SK-N-SH treated with all-trans-retinoic acid at 6 μM for 48 hours (cell line): ENCODE measurements at regions not wholly inside any gene's neighbourhood (a gene's known extent, or its start where the extent isn't known, plus 50 kb on each side); places are given as distances from the start of the nearest gene placed in this dataset.

Experiments used
- ATAC-seq: fragments of 200-7000 bp; cut with Tn5 transposase; 3 replicates; pipeline ENCODE4 v1.9.1; 2020; ENCODE audit warnings: mild to moderate bottlenecking, moderate library complexity
- ARNTL ChIP-seq: fragments of 450-650 bp; formaldehyde crosslinking; IDR thresholded peaks from 2 replicates; pipeline ENCODE4 v1.5.0; 2020; ENCODE audit warnings: low read depth, mild to moderate bottlenecking, moderate library complexity, borderline replicate concordance
- BACH2 ChIP-seq: fragments of 250-450 bp; sonication (Bioruptor Pico); IDR thresholded peaks from 2 replicates; pipeline ENCODE4 v1.9.0; 2021; ENCODE audit warnings: mild to moderate bottlenecking, borderline replicate concordance
- CSDC2 ChIP-seq: fragments of 250-450 bp; sonication (Bioruptor Pico); IDR thresholded peaks from 2 replicates; pipeline ENCODE4 v1.5.0; 2020; ENCODE audit warnings: mild to moderate bottlenecking, moderate library complexity
- ESRRG ChIP-seq: fragments of 250-450 bp; sonication (Bioruptor Pico); IDR thresholded peaks from 2 replicates; pipeline ENCODE4 v1.6.1; 2021; ENCODE audit warnings: mild to moderate bottlenecking
- GLIS3 ChIP-seq: fragments of 250-450 bp; sonication (Bioruptor Pico); IDR thresholded peaks from 2 replicates; pipeline ENCODE4 v1.5.0; 2020; ENCODE audit warnings: mild to moderate bottlenecking, moderate library complexity
- ISL1 ChIP-seq: fragments of 250-450 bp; sonication (Bioruptor Pico); IDR thresholded peaks from 2 replicates; pipeline ENCODE4 v2.1.2; 2022; ENCODE audit warnings: mild to moderate bottlenecking, moderate library complexity
- OSR1 ChIP-seq: fragments of 250-450 bp; sonication (Bioruptor Pico); IDR thresholded peaks from 2 replicates; pipeline ENCODE4 v1.8.0; 2022; ENCODE audit warnings: moderate library complexity, mild to moderate bottlenecking, inconsistent platforms
- PATZ1 ChIP-seq: fragments of 250-450 bp; sonication (Bioruptor Pico); IDR thresholded peaks from 2 replicates; pipeline ENCODE4 v1.8.0; 2020; ENCODE audit warnings: mild to moderate bottlenecking, moderate library complexity, borderline replicate concordance
- RARB ChIP-seq: fragments of 250-450 bp; sonication (Bioruptor Pico); IDR thresholded peaks from 2 replicates; pipeline ENCODE4 v1.8.0; 2021; ENCODE audit warnings: mild to moderate bottlenecking, moderate library complexity
- TCF4 ChIP-seq: fragments of 250-450 bp; sonication (Bioruptor Pico); IDR thresholded peaks from 2 replicates; pipeline ENCODE4 v1.8.0; 2021; ENCODE audit warnings: mild to moderate bottlenecking, moderate library complexity, borderline replicate concordance
- TSHZ2 ChIP-seq: fragments of 250-450 bp; sonication (Bioruptor Pico); IDR thresholded peaks from 2 replicates; pipeline ENCODE4 v1.5.0; 2020; ENCODE audit warnings: mild to moderate bottlenecking, moderate library complexity
- ZFP3 ChIP-seq: fragments of 250-450 bp; sonication (Bioruptor Pico); IDR thresholded peaks from 2 replicates; pipeline ENCODE4 v1.5.0; 2020; ENCODE audit warnings: mild to moderate bottlenecking, moderate library complexity
- ZFP30 ChIP-seq: fragments of 450-650 bp; formaldehyde crosslinking; IDR thresholded peaks from 2 replicates; pipeline ENCODE4 v1.5.0; 2022; ENCODE audit warnings: mild to moderate bottlenecking, moderate library complexity
- ZNF70 ChIP-seq: fragments of 450-650 bp; formaldehyde crosslinking; IDR thresholded peaks from 2 replicates; pipeline ENCODE4 v1.5.0; 2020; ENCODE audit warnings: mild to moderate bottlenecking, moderate library complexity
- ZNF8 ChIP-seq: fragments of 450-650 bp; formaldehyde crosslinking; IDR thresholded peaks from 2 replicates; pipeline ENCODE4 v1.5.0; 2020; ENCODE audit warnings: mild to moderate bottlenecking, moderate library complexity
- TF ChIP-seq, protein P1 (sequence below): fragments of 250-450 bp; sonication (Bioruptor Pico); IDR thresholded peaks from 2 replicates; pipeline ENCODE4 v1.5.1; 2021; ENCODE audit warnings: mild to moderate bottlenecking, moderate library complexity
- TF ChIP-seq, protein P2 (sequence below): fragments of 250-450 bp; sonication (Bioruptor Pico); IDR thresholded peaks from 2 replicates; pipeline ENCODE4 v1.8.0; 2021; ENCODE audit warnings: low read depth, mild to moderate bottlenecking, moderate library complexity, borderline replicate concordance
- TF ChIP-seq, protein P3 (sequence below): fragments of 250-450 bp; sonication (Bioruptor Pico); IDR thresholded peaks from 2 replicates; pipeline ENCODE4 v1.5.1; 2020; ENCODE audit warnings: low read depth, mild to moderate bottlenecking, moderate library complexity

DNA sequence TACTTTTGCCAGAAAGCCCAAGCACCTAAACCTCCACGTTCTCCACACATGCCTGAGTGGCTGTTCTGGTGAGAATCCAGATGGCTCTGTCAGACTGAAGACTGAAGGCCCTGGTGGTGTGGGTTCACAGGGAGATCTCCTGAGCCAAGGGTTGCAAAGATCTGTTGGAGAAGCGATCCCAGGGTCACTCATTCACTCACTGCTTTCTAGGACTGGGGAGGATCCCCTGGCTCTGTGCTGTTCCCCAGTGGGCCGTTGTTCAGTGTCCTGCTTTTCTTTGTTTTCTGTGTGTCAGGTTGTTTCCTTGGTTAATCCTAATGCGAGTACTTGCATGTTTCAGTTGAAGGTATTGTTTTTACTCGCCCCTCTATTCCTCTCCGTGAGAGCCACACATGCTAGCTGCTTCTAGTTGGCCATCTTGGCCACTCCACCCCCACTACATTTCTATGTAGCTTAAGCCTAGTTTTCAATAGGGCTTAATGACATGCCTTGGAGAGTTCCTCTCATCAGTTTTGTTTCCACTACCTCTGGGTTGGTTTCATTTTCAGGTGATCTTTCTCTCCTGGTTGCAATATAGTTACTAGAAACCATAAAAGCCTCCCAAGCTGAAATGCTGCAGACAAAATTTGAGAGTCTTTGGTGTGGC lies 144.5 kb upstream of the SLC38A2 start:
- ATAC-seq: no peak
- no peak for TF ChIP-seq TSHZ2 (CRISPR knock-in tag)
- TF ChIP-seq ZFP30: no peak
- TF ChIP-seq, protein P1, sequence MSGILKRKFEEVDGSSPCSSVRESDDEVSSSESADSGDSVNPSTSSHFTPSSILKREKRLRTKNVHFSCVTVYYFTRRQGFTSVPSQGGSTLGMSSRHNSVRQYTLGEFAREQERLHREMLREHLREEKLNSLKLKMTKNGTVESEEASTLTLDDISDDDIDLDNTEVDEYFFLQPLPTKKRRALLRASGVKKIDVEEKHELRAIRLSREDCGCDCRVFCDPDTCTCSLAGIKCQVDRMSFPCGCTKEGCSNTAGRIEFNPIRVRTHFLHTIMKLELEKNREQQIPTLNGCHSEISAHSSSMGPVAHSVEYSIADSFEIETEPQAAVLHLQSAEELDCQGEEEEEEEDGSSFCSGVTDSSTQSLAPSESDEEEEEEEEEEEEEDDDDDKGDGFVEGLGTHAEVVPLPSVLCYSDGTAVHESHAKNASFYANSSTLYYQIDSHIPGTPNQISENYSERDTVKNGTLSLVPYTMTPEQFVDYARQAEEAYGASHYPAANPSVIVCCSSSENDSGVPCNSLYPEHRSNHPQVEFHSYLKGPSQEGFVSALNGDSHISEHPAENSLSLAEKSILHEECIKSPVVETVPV (CRISPR knock-in tag): no peak
- no peak for TF ChIP-seq GLIS3 (CRISPR knock-in tag)
- TF ChIP-seq TCF4 (CRISPR knock-in tag): no peak
- TF ChIP-seq, protein P2, sequence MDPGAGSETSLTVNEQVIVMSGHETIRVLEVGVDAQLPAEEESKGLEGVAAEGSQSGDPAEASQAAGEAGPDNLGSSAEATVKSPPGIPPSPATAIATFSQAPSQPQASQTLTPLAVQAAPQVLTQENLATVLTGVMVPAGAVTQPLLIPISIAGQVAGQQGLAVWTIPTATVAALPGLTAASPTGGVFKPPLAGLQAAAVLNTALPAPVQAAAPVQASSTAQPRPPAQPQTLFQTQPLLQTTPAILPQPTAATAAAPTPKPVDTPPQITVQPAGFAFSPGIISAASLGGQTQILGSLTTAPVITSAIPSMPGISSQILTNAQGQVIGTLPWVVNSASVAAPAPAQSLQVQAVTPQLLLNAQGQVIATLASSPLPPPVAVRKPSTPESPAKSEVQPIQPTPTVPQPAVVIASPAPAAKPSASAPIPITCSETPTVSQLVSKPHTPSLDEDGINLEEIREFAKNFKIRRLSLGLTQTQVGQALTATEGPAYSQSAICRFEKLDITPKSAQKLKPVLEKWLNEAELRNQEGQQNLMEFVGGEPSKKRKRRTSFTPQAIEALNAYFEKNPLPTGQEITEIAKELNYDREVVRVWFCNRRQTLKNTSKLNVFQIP (CRISPR knock-in tag): no peak
- TF ChIP-seq BACH2 (CRISPR knock-in tag): no peak
- no peak for TF ChIP-seq OSR1 (CRISPR knock-in tag)
- no peak for TF ChIP-seq PATZ1 (CRISPR knock-in tag)
- TF ChIP-seq CSDC2 (CRISPR knock-in tag): no peak
- no peak for TF ChIP-seq ZFP3 (CRISPR knock-in tag)
- TF ChIP-seq, protein P3, sequence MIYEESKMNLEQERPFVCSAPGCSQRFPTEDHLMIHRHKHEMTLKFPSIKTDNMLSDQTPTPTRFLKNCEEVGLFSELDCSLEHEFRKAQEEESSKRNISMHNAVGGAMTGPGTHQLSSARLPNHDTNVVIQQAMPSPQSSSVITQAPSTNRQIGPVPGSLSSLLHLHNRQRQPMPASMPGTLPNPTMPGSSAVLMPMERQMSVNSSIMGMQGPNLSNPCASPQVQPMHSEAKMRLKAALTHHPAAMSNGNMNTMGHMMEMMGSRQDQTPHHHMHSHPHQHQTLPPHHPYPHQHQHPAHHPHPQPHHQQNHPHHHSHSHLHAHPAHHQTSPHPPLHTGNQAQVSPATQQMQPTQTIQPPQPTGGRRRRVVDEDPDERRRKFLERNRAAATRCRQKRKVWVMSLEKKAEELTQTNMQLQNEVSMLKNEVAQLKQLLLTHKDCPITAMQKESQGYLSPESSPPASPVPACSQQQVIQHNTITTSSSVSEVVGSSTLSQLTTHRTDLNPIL (CRISPR knock-in tag): no peak
- TF ChIP-seq ZNF70 (CRISPR knock-in tag): no peak
- TF ChIP-seq ESRRG (CRISPR knock-in tag): no peak
- no peak for TF ChIP-seq ISL1
- no peak for TF ChIP-seq ZNF8

DNA sequence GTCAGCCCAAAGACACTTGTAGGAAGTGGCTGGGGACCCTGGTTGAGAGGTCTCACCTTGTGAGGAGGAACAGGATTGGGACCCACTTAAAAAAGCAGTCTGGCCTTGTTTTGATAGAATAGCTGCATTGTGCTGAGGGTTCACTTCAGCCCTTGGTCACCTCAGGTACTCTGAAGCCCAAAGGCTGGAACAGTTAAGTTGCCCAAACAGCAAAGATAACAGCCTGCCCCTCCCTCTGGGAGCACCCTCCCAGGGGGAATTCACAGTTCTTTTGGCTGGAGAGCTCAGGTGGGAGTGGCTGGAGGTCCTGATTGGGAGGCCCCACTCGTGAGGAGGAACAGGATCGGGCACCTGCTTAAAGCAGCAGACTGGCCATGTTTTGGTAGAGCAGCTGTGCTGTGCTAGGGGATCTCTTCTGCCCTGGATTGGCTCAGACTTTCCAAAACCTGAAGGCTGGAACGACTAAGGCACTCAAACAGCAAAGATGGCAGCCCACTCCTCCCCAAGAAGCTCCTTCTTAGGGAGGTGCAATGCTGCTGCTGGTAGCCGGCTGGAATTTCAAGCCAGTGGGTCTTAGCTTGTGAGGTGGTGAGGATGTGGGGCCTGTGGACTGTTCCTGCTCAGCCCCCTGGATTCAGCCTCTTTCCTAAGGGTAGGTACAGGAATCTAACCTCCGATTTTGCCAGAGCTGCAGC lies 143.8 kb upstream of the SLC38A2 start:
- ATAC-seq: no peak
- no peak for TF ChIP-seq CSDC2 (CRISPR knock-in tag)
- no peak for TF ChIP-seq ISL1
- no peak for TF ChIP-seq ZFP30
- TF ChIP-seq, protein P3 (CRISPR knock-in tag): no peak
- TF ChIP-seq RARB (CRISPR knock-in tag): no peak
- TF ChIP-seq PATZ1 (CRISPR knock-in tag): no peak
- no peak for TF ChIP-seq ARNTL
